CD4-positive, alpha-beta T cell treated with Interleukin-2 at 100 ng/mL for 4 hours (primary cell): ENCODE measurements at regions not wholly inside any gene's neighbourhood (a gene's known extent, or its start where the extent isn't known, plus 50 kb on each side); places are given as distances from the start of the nearest gene placed in this dataset.
"Not testable (repeated sequence)": the region's sequence is repeated elsewhere in the genome, so short reads cannot be mapped to it uniquely, and the experiment has no call there.

Experiments
- DNase-seq: peaks from one replicate; pipeline ENCODE4 v3.0.0-alpha.2; 2020; ENCODE audit warnings: low spot score

DNA sequence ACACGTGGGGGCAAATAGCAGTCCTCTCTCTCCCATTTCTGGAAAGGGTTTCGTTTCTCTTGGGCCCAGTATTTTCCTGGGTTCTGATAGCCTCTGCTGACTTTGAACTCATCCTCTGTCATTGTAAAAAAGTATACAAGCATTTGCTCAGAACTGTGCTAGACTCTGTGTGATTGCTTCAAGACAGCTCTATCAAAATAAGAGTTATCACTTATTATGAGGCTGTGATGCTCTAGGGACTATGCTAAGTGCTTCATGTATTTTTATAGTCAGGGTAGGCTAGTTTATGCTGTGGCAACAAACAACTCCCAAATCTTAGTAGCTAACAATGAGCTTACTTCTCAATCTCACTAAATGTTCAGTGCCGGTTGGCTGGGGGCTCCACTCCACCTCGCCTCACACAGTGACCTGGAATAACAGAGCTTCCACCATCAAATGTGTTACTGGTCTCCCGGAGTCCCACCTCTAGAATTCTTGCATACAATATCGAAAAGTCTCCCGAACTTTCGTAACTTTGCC lies 110.8 kb upstream of the CDC42EP3 start:
- no peak for DNase-seq

DNA sequence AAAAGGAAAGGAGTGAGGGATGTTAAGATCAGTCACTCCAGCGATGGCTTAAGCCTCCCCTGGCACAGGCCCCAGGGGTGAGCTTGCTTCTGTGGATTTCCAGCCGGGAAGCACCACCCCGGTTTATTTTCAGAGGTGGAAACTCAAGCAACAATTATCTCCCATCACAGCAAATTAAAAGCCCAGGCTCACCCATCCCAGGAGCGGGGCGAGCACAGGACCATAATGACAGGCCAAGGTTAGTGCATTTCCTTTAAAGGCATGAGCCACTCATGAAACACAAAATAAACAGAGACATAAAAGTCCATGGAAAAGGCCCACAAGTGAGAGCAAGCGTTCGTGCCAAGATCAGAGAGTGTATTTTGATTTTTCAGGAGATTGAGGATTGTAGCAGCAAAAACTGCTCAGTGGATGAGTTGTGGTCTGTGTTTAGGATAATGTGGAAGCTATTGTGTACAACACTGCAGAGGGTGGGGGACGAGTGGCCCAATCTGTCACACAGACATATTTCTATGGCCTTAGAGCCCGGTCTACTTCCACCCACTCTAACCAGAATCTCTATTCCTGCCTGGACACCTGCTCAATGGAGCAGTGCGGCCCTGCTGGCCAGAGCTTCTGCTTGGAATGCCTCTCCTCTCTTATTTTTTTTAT lies 111.4 kb upstream of the CDC42EP3 start:
- DNase-seq = no peak

DNA sequence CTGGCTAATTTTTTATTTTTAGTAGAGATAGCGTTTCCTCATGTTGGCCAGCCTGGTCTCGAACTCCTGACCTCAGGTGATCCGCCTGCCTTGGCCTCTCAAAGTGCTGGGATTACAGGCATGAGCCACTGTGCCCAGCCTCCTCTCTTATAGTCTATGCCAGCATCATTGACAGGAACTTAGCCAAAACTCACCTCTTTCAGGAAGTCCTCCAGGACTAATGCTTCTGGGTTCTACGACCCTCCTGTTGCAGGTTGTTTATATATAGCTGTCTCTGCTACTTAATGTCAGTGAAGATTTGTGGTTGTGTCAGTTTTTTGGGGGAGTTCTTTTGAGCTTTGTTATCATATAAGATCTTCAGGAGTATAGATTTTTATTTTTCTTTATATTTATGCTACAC lies 112.1 kb upstream of the CDC42EP3 start:
- no peak for DNase-seq

DNA sequence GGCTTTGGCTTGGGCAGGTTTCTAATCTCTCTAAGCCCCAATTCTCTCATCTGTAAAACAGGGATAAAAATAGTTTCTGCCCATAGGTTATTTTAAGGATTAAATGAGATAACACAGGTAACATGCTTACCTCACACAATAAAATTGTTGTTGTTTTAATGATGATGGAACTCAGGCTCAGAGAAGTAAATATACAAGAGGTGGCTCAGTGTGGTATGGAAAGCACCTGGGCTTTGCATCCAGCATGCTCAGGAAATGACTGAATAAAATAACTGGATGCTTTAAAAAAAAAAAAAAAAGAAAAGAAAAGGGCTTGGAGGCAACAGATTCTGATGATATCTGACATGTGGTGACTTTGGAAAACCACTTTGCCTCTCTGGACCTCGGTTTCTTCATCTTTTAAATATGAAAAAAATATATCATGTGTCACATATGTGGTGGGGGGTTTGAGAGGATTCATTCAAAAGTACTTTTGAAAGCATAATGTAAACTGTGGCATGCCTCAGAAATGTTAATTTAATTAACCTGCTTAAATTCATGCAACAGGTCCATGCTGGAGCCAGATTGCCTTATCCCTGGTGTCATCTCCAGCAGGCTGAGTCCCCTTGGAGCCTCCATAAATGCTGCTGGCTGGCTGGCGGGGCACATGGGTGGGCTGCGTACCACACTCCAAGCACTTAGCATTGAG lies 112.8 kb upstream of the CDC42EP3 start:
- no peak for DNase-seq

DNA sequence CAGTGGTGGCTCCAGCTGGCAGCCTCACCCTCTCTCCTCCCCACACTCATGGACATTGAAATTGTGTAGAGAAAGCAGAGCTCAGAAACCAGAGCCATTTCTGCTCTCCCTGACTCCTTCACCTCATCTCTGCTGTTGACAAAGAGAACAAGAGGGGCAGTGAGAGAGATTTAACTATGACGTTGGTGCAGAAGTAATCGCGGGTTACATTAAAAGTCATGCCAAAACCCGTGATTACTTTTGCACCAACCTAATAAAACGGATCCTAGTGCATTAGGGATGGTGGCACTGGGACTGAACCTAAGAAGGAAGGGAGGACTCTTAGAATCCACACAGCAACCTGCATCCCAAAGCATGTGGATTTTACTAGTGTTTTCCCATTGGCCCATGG lies 113.3 kb upstream of the CDC42EP3 start:
- DNase-seq = no peak

DNA sequence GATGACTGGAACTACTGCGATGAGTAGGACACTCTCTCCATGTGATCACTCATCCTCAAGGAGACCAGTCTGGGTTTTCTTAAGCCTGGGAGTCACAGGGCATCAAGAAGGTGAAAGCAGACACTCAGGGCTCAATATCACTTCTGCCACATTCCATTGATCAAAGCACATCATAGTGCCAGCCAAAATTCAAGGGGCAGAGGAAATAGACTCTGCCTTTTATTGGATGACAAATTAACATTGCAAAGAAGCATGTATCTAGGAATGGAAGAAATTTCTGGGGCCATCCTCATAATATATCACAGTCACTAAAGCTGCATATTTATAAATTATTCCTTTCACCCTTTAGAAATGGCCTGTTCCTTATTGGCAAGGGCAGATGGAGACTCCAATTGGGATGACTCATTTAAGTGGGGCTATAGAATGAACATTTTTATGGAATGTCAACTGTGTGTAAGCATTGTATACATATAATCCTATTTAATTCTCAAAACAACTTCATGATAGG lies 114.8 kb upstream of the CDC42EP3 start:
- no peak for DNase-seq

DNA sequence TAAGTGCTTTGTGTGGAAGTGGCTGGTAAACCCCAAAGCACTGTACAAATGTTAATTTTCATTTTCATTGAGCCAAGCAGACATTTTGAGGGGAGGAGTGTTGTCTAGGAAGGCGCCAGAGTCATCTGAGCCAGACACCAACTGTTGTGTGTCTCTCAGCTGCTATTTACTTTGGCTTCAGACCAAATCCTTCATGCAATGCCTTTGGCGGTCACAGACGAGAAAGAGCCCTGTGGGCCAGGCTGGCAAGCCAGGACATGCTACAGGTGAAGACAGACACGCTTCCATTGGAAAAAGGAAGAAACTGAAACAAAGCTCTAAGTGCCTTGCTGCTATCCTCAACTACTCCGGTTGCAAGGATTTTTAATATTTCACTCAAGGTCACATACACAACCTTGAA lies 115.4 kb upstream of the CDC42EP3 start:
- no peak for DNase-seq

DNA sequence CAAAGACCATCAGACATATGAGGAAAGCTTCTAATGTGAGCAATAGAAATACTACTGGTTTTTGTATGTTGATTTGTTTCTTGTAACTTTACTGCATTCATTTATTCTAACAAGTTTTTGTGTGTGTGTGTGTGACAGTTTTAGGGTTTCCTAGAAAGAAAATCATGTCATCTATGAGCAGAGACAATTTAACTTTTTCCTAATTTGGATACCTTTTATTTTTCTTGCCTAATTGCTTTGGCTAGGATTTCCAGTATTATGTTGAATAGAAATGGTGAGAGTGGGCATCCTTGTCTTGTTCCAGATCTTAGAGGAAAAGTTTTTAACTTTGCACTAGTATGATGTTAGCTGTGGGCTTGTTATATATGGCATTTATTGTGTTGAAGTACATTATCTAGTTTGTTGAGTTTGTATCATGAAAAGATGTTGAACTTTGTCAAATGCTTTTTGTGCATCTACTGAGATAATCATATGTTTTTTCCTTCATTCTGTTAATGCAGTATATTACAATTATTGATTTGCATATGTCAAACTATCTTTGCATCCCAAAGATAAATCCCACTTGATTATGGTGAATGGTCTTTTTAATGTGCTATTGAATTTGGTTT lies 117.3 kb upstream of the CDC42EP3 start:
- DNase-seq = no peak

DNA sequence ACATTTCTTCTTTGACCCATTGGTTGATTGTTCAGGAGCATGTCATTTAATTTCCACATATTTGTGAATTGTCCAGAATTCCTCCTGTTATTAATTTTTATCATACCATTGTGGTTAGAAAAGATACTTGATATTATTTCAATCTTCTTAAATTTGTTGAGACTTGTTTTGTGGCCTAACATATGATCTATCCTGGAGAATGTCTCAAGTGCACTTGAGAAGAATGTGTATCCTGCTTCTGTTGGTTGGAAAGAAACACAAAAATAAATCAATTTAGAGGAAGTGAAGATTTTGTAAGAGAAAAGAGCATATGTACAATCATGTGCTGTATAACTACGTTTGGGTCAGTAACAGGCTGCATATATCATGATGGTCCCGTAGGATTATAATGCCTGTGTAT lies 118.6 kb upstream of the CDC42EP3 start:
- no peak for DNase-seq

DNA sequence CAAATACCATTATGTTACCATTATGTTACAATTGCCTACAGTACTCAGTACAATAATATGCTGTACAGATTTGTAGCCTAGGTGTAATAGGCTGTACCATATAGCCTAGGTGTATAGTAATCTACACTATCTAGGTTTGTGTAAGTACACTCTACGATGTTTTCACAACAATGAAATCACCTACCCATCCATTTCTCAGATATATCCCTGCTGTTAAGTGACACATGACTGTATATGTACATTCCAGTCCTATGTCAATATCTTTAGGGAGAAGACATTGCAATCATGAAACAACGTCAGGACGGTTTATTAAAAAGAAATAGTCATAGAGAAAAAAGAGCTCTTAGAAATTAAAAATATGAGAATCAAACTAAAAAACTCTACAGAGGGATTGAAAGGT lies 119.0 kb upstream of the CDC42EP3 start:
- DNase-seq = no peak

DNA sequence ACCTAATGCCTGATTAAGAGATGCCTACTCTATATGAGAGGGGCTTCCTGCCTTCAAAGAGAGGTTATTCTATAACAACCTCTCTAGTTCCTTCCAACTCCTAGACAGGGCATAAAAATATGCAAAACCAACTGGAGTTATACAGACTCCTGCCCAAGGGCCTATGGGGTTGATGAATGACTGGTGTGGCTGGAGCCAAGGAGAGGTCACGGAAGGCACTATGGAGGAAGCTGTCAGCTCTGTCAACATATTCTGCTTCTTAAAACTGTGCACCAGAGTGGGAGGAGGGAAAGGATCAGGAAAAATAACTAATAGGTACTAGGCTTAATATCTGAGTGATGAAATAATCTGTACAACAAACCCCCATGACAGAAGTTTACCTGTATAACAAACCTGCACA lies 120.9 kb upstream of the CDC42EP3 start:
- DNase-seq = no peak

DNA sequence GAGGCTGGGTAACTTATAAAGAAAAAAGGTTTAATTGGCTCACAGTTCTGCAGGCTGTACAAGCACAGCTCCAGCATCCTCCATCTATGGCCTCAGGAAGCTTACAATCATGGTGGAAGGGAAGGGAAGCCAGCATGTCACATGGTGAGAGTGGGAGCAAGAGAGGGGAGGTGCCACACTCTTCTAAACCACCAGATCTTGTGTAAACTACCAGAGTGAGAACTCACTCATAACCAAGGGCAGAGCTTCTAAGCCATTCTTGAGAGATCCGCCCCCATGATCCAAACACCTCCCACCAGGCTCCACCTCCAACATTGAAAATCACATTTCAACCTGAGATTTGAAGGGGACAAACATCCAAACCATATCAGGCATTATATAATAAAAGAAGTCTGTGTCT lies 121.6 kb upstream of the CDC42EP3 start:
- DNase-seq = no peak

DNA sequence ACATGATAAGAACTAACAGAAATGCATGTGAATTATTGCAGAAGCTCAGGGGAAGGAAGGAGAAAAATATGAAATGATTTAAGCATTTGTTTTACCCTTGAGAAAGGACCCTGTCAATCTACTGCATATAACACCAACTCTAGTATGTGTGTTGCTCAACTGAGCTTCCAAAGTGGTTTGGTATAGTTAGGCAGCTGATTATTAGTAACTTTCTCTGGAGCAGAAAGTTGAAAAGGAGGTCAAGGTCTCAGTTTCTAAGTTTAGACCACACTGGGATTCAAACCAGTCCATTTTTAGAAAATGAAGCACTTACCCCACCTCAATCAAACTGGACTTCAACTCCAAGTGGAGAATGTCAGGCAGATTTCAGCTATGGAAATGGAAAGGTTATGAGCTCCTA lies 123.3 kb upstream of the CDC42EP3 start:
- DNase-seq = no peak

DNA sequence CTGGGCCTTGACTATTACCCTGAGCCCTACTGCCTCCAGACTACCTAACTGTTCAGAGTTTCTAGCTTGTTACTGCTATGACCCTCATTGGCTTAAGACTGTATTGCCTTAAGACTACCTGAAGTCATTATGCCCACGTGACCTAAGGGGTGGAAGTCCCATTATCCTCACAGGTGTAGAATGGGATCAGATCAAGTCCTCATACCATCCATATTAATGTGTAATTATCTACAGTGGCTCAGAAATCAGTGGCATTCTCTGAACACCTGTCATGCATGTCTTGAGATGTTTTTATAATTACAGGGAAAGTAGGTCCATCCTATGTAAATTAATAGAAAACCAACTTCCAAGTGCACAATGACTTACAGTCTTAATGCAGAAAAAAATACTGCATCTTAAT lies 124.0 kb upstream of the CDC42EP3 start:
- DNase-seq = no peak

DNA sequence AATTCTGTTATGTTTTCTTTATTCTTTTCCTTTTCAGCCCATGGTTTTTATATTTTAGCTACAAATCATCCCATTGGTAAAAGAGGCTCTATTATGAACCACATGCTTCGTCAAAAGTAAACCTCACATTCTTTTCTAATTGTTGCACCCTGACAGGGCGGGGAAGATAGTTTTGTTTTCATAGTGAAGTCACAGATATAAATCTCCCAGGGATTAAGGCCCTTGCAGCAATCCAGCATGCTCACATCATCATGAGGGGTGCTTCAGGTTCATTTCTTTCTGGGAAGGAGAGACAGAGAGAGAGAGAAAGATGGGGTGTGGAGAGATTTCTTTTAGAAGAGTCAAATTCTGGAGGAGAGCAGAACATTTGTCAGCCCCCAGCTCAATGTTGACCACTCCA lies 124.5 kb upstream of the CDC42EP3 start:
- no peak for DNase-seq

DNA sequence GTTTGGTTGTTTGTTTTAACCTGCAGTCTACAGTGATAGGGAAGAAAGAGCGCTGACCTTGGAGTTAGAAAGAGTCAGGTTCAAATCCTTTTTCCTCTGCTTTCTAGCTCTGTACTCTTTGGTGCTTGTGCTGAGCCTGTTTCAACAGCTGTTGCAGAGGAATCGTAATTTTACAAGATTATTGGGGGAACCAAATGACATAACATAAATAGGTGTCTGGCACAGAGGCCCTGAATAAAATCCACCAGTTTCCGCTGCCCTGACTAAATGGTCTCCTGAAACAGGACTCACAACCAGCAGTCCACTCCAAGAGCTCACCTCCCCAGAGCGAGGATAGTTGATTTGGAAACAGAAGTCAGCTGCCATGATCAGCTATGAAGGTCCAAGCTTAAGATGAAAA lies 125.0 kb upstream of the CDC42EP3 start:
- no peak for DNase-seq

DNA sequence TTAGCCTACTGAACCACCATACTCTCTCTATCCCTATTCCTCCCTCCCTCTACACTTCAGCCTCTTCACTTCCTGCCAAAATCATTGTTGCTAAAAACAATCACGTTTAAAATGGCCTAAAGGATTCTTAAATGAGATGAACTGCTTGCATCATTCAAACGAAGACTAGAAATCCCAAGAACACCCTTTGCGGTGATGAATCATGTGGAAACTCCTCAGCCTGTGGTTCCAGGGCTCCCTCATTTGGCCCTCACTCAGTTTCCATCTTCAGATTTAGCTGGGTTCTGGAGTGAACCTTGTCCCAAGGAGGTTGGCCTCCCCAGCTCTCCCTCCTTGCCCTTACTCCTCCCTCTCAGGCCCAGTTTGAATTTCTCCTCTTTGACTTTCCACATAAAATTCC lies 125.6 kb upstream of the CDC42EP3 start:
- DNase-seq = no peak

DNA sequence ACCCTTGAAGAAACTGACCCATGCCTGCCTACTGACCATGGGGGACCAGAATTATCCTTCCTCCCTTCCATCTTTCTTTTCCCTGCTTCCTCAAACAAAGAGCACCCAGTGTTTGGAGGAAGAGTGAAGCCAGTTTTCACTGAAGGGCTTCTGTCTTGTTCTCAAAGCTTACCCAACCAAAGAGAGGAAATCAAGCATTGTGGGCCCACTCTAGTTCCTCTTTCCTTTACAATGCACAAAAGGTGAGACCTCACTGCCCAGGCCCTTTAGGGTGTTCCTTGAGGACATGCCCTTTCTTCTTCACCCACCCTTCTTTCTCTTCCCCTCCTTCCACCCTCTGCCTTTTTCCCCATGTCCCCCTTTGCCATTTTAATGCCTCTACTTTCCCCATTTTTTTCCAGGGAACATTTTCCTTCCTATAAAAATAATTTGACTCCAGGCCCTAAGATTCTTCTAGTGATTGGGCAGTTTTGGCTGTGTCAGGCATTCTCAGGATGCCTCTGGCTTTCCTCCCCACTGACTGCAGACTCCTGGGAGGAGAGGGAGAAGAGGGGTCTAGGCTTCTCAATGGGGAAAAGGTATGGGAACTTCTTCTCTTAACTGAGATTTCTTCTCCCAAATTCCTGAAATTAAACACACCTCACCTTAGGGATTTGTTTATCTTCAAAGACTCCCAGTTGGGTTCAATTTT lies 126.6 kb upstream of the RMDN2 start:
- no peak for DNase-seq

DNA sequence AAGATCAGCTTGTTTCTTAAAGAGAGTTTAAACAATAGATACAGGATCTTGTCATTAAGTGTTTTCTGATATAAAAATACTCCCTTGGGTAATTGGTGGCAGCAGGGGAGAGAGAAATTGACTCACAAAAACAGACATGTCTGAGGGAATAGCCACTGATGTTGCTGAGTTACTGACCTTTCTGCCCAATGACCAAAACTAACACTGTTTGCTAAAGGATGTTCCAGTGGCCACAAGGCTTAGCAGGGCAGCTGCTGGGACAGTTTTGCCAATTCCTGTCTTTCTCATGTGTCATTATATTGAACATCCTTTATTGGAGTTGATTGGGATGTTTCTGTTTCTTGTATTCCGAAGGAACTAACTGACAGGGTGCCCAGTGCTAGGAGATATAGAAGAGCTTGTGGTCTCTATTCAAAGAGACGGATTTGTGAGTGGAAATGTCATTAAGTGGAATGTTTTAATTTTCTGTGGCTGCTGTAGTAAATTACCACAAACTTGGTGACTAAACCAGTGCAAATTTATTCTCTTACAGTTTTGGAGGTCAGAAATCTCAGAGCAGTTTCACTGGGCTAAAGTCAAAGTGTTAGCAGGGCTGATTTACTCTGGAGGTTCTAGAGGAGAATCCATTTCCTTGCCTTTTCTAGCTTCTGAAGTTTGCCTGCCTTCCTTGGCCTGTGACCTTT lies 124.8 kb upstream of the RMDN2 start:
- DNase-seq = no peak

DNA sequence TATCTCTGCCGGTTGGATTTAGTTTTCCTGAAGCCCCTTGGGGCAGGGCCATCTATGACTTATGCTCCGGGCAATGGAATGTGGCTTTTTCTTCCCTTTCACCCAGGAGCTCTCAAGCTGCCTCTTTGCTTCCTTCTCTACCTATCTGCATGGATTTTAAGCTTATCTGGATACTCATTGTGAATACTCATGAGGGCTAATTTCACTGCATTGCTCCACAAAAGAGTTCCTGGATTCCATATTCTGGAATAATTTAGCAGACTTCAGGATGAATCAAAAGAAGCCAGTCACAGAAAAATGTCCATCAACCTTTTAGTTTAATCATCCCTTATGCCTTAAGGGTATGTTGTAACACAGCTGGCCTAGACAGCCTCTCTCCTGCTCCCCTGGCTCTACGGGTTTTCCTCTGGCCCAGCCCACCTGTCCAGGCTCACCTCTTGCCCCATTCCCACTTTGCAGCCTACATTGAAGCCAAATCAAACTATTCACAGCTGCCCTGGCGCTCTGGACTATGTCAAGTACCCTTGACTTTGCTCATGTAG lies 122.8 kb upstream of the RMDN2 start:
- no peak for DNase-seq

DNA sequence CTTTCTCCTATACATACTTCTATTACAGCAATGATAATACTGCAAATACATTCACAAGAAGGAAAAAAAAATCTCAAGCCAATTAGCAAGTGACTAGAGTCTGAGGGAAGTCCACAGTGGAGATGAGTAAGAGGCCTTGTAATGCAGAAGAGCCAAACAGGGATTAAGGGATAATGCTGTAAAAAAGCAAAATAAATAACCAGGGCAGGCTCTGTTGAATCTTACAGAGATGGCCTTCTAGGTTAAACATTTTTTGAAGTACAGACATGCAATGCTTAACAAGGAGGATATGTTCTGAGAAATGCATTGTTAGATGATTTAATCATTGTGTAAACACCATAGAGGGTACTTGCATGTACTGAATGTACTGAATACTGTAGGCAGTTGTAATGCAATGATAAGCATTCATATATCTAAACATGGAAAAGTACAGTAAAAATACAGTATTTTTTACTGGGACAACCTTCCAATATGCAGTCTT lies 122.1 kb upstream of the RMDN2 start:
- no peak for DNase-seq

DNA sequence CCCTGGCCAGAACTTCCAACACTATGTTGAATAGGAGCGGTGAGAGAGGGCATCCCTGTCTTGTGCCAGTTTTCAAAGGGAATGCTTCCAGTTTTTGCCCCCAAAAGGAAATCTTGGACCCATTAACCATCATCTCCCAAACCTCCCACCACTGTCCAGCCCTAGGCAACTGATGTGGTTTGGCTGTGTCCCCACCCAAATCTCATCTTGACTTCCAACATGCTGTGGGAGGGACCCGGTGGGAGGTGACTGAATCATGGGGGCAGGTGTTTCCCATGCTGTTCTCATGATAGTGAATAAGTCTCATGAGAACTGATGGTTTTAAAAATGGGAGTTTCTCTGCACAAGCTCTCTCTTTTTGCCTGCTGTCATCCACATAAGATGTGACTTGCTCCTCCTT lies 119.1 kb upstream of the RMDN2 start:
- not testable (repeated sequence) for DNase-seq
